Fibroblast of skin of left quadriceps (primary cell): ENCODE measurements at regions not wholly inside any gene's neighbourhood (a gene's known extent, or its start where the extent isn't known, plus 50 kb on each side); places are given as distances from the start of the nearest gene placed in this dataset.
"Not testable (repeated sequence)": the region's sequence is repeated elsewhere in the genome, so short reads cannot be mapped to it uniquely, and the experiment has no call there.

Experiments
- DNase-seq, 2 experiments: peaks; one replicate each; pipeline ENCODE4 v3.0.0-alpha.2; 2013; ENCODE audit warnings: low read depth in 2 of 2

DNA sequence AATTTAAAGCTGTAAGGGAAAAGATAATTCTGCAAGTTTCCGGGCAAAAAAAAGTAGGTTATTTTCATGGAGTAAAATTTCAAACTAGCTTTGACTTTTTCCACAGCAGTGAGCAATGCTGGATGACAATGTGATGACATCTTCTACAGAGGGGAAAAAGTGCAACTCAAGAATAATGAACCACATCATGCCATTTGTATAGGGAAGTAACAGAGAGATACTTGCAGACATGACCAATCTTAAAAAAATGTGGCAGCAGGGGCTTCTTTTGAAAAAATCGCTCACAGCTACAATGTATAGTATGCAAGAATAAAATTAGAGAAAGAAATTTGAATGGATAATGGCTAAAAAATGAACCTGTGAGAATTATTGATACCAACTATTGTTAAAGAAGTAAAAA, 115.5 kb downstream of the DHRS2 start:
- peak; percentile 13 to 30 for DNase-seq

- DNase-seq, result no peak
These were observed 127.2 kb downstream of the DHRS2 start for GRCh38 chr14:23763394-23763793.

DNA sequence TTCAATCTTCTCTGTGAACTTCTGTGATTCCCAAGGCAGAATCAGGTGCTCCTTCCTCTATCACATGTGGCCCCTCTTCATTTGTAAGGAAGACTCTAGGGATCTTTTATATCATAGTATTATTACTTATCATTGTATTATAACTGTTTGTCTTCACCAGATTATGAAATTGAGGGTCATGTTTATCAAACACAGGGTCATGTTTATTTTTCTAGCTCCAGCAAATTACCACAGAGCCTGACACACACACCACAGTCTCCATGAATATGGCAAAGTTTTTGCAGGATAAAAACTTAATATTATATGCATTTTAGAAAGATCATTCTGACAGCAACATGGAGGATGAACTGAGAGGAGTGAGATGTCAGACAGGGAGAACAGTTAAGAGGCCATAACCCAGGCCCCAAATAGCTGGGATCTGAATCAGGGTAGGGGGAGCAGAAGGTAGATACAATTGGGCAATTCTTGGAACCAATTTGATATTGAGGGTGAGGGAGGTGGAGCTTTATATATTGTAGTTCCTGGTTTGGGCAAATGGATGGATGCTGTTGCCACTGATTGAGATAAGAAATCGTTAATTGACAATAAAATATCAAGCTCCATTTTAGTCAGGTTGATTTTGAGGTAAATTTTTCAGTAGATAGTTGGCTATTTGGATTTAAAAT, 130.7 kb downstream of the DHRS2 start:
- no peak for DNase-seq

GRCh38 chr14:23769221-23769728, 133.1 kb downstream of the DHRS2 start:
- DNase-seq, result not testable (repeated sequence)

- DNase-seq, result no peak
These were observed 137.8 kb downstream of the DHRS2 start for GRCh38 chr14:23773981-23774380.

DNA sequence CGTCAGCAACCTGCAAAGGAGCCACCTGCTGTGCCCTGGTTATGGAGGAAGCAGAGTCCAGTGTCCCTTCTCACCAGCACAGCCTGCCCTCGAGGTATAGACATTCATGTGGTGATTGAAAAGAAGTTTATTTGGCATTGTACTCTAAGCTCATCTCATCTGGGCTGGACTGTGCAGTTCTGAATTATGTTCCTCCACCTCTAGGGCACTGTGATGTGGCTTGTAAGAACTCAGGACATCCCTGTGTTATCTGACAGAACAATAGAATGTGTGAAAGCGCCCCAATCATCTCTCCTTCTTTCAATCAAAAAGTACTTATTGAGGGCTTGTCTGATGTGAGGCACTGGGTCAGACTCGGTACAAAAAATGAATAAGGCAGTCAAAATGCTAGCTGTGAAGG, 140.1 kb downstream of the DHRS2 start:
- no peak for DNase-seq

- no peak for DNase-seq
These were observed 149.0 kb downstream of the DHRS2 start for GRCh38 chr14:23785208-23785607.

GRCh38 chr14:23787436-23787835, 151.3 kb downstream of the DHRS2 start:
- DNase-seq, result no peak

GRCh38 chr14:23789696-23790095, 153.5 kb downstream of the DHRS2 start:
- no peak for DNase-seq

DNA sequence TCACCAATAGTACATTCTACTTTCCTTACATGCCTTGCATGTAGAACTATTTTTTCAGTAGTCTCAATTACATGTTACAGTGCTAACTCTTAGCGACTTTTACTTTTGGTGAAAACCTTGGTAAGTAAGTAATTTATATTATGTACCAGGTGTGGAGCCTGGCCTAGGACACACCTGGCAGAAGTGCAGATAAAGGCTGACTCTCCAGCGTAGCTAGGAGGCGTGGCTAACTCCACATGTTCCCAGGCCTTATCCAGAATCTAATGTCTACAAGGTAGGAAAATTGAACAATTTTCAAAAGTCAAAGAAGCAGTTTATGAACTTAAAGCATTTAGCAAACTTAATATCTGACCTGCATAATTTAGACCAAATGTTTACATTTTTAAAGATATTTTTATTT, 157.4 kb downstream of the DHRS2 start:
- DNase-seq, result no peak

- DNase-seq, result no peak
These were observed 152.8 kb upstream of the DHRS4 start for GRCh38 chr14:23800811-23801210.

DNA sequence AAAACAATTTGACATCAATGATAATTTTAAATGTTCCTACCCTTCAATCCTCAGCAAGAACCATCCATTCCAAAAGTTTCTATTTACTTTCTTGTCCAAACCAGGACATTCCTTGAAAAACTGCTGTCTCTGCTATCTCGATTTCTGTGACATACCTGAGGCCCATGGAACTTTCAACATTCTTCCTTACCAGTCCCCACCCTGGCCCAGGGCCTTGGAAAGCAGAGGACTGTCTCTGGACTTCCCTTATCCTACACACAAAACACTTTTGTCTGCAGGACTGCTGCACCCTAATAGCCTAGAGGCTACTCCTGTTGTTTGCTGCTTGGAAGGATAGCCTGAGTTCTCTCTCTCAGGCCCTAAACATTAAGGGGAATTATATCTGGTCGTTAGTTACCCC, 151.8 kb upstream of the DHRS4 start:
- DNase-seq, result no peak

GRCh38 chr14:23804817-23805216, 148.8 kb upstream of the DHRS4 start:
- DNase-seq, result no peak

DNA sequence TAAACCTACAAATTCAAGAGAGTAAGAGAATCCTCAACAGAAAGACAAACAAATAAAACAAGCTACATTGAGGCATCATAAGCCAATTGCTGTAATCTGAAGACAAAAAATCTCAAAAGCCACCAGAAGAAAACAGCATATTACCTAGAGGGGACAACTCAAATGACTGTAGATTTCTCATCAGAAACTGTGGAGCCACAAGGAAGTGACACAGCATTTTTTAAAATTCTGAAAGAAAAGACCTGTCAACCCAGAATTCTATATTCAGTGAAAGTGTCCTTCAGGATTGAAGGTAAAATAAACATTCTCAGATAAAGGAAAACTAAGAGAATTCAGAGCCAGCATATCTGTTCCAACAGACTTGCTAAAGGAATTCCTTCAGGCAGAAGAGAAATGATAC, 147.8 kb upstream of the DHRS4 start:
- DNase-seq, result no peak

DNA sequence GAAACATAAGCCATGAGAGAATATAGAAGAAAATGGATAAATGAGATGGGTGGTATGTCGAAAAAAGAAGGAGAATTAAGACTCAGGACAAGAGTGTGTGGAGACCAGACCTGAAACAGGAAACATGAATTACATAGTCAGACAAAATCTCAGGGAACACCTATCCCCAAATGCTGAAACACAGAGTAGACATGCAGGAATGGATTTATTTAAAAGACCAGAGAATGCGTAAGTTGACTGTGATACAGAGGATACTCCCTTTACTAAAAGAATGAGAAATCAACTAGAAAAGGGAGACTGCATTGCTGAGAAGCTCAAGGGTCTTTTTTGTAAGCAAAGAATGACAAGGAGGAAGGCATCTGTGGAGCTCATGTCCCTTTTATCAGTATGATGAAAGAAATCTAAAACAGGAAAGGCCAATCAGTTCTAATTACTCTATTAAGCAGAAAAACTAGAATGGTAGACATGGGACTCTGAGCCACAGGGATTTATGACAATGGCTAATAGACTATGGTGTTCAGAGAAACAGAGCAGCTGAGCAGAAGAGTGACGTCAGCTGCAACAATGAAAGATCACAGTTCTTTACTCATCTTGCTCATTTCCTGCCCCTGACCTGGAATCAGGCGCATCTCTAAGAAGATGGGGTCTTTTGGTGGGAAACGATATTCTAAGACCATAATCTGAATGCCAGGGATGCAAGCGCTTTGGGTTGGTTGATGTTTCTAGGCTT, 138.9 kb upstream of the DHRS4 start:
- no peak for DNase-seq

DNA sequence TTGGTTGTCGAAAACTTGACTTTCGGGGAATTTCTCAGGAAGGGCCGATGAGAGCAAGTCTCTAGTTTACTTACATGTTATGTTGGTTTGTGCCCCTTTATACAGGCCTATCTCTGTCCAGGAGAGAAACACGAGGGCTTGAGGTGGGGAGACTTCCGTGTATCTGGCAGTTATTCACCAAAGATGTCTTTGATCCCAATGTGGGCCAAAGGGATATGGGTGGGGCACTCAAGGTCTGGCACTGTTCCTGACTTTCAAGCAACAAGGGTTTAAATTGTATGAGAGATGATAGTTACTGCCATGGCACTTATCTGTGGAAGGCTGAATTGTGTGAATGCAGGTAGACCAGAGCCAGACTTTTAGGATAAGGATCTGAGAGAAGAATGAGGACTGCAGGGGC, 137.2 kb upstream of the DHRS4 start:
- DNase-seq, result no peak

GRCh38 chr14:23817164-23817767, 136.3 kb upstream of the DHRS4 start:
- no peak for DNase-seq

DNA sequence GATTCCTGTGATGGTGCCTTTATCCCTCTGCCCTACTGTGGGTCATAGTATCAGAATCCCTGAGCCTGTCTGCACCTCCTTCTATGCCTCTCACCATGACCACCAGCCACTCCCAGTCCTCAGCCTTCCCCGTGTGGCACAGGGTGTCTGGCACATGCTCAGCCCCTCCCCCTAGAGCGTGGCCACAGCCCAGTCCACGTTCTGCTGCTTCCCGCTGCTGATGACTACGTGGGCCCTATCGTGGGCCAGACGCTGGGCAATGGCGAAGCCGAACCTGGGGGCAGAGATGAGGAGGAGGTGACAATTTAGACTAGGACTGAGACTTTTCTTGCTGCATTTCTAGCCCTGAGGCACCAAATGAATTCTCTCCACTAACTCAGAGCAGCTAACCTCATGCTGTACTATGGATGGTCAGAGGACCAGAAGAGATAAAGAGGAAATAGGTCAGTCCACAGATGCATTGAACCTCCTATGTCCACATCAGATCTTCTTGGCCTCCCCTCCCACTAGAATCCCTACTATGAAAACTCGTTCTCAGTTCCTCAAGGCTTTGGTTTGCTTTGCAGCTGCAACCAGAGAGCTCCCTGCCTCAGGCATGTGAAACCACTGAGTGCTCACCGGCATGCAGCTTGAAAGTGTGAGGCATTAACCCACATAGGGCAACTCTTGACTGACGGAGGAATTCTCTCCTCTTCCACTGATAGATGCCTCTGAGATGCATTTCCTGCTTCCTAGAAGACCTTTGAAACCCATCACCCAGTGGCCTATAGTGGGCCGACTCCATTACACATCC, 126.3 kb upstream of the DHRS4 start:
- DNase-seq, result no peak

GRCh38 chr14:23828001-23828400, 125.6 kb upstream of the DHRS4 start:
- DNase-seq, result no peak

DNA sequence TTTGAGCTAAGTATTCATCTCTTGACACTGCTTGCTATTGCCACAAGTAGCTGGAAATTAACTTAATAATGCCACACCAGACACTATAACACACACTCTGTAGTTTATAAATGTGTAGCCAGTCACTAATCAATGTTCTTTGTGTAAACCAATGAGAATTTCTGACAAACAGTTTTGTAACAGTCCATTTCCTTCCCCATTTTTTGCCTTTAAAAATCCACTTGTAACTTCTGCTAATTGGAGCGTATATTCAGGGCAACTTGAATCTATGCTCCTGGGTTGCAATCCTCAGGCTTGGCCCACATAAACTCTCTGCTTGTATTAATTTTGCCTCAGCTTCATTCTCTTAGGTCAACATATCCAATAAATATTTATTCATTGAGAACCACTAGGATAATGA, 125.0 kb upstream of the DHRS4 start:
- no peak for DNase-seq

DNA sequence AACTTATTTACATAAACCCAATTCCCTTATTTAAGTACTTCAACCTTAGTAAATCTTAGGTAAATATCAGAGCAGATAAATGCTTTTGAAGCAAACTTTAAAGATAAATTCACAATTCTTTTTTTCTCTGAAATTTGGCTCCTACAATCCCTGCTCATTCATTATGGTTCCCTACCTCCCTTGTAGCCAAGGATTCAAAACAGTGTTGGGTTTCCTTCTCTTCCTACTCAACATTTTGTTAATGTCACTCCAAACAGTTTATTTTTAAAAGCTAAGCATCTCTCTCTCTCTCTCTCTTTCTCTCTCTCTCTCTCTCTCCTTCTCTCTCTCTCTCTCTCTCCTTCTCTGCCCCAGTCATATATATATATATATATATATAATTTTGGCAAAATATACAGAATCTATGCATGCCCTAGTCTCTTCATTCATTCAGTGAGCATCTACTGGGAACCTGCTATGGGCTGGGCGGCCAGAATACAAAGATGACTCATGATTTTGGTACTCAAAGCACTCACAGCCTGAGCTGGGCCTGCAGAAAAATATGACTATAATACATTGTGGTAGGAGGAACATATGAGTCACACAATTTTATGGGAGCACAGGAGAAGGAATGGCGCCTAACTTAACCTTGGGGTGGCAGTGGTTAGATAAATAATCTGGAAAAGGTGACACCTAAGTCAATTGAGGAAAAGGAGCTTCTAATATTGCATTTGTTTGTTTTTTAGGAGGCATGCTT, 123.7 kb upstream of the DHRS4 start:
- peak; percentile 92 to 94 for DNase-seq
